Fibroblast of villous mesenchyme (primary cell): ENCODE measurements at regions not wholly inside any gene's neighbourhood (a gene's known extent, or its start where the extent isn't known, plus 50 kb on each side); places are given as distances from the start of the nearest gene placed in this dataset.
"Not testable (repeated sequence)": the region's sequence is repeated elsewhere in the genome, so short reads cannot be mapped to it uniquely, and the experiment has no call there.

ENCODE experiments used
- DNase-seq: peaks from one replicate; pipeline ENCODE4 v3.0.0-alpha.2; 2010; ENCODE audit warnings: low read depth
- H3K4me3 ChIP-seq: 2 replicates; pipeline ENCODE4 v1.5.1; 2011; ENCODE audit warnings: low read depth, mild to moderate bottlenecking, low read length
- TF ChIP-seq, protein P1 (sequence below): IDR thresholded peaks from 2 replicates; pipeline ENCODE4 v1.5.1; 2012; ENCODE audit warnings: low read depth, mild to moderate bottlenecking, low read length; ENCODE audit not compliant: insufficient read depth

DNA sequence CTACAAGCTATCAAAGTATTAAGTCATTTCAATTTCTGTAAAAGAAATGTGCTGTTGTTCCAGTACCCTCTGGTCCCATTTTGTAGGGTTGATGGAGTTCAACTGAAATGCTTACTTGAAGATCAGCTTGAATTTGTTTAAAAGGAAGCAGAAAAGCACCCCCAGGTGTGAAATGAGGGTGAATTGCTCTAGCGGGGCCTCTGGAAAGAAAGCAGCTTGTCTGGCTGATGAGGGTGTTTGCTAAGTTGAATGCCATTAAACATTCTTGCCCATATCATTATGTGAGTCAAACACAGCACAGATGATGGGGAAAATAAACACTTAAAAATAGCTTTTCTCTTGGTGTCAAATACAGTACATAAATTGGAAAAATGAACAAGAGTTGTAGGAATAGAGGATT lies 280.3 kb downstream of the RAB38 start:
- TF ChIP-seq, protein P1, sequence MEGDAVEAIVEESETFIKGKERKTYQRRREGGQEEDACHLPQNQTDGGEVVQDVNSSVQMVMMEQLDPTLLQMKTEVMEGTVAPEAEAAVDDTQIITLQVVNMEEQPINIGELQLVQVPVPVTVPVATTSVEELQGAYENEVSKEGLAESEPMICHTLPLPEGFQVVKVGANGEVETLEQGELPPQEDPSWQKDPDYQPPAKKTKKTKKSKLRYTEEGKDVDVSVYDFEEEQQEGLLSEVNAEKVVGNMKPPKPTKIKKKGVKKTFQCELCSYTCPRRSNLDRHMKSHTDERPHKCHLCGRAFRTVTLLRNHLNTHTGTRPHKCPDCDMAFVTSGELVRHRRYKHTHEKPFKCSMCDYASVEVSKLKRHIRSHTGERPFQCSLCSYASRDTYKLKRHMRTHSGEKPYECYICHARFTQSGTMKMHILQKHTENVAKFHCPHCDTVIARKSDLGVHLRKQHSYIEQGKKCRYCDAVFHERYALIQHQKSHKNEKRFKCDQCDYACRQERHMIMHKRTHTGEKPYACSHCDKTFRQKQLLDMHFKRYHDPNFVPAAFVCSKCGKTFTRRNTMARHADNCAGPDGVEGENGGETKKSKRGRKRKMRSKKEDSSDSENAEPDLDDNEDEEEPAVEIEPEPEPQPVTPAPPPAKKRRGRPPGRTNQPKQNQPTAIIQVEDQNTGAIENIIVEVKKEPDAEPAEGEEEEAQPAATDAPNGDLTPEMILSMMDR = no peak
- DNase-seq = no peak
- no peak overlapping the region for H3K4me3 ChIP-seq

DNA sequence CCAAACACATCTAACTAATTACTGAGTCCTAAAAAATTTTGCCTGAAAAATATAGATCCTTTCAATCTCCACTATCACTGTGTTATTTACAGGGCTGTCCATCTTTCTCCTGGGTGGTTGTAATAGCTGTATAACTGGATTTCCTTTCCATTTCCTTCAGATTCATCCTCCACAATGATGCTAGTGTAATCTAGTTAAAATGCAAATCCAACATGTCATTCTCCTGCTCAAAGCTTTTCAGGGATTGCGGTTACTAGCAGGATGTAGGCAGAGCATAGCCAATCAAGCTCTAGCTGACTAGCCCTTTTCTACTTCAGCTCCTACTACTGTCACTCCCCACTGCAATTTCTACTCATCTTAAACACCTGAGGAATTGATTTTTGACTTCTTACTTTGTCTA lies 283.0 kb downstream of the RAB38 start:
- H3K4me3 ChIP-seq = no peak overlapping the region
- TF ChIP-seq, protein P1 = no peak
- DNase-seq = no peak

DNA sequence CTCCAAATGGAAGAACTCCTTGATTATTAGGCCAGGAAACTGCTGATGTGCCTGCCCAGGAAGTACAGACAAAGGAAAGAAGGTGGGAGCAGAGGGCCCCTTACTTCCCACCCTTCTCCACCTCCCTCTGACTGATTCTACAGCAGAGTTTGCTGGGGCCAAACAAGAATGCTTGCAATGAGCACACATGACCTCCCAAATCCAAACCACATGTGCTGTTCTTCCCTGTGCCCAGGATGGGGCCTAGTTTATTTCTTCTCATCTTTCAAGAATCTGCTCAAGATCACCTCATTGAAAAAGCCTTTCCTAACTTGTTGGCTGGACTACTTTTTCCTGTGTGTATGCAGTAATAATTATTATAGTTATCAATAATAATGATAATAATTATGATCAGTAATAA lies 286.1 kb downstream of the RAB38 start:
- TF ChIP-seq, protein P1 = no peak
- no peak for DNase-seq
- no peak overlapping the region for H3K4me3 ChIP-seq

DNA sequence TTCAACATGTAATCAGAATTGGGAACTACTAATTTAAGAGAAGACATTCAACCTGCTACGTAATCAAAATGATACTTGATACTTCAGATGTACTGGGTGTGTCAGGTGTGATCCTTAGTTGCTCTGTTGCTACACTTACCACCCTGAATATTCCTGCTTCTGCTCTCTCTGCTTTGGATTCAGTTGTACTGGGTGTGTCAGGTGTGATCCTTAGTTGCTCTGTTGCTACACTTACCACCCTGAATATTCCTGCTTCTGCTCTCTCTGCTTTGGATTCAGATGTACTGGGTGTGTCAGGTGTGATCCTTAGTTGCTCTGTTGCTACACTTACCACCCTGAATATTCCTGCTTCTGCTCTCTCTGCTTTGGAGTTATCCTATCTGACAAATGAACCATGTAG lies 290.2 kb downstream of the RAB38 start:
- DNase-seq = not testable (repeated sequence)

DNA sequence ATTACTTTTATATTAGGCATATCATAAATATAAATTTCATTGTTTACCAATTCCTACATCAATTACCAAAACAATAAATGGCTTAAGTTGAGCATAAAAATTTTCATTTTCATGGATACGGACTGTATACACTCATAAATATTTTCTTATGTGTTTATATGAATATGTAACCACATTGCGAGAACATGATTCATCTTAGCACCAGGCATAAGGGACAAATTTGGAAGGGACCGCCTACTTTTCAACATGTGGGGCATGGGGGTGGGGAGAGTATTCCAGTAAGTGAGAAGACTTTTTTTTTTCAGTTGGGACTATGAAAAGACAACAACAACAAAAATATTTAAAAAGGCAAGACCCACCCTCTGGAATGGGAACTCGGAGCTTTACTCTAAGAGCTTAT lies 296.1 kb downstream of the RAB38 start:
- peak; percentile 21 for DNase-seq
- TF ChIP-seq, protein P1 = no peak
- no peak overlapping the region for H3K4me3 ChIP-seq

More for the DNA sequence above, 290.2 kb downstream of the RAB38 start:
- H3K4me3 ChIP-seq = not testable (repeated sequence)

DNA sequence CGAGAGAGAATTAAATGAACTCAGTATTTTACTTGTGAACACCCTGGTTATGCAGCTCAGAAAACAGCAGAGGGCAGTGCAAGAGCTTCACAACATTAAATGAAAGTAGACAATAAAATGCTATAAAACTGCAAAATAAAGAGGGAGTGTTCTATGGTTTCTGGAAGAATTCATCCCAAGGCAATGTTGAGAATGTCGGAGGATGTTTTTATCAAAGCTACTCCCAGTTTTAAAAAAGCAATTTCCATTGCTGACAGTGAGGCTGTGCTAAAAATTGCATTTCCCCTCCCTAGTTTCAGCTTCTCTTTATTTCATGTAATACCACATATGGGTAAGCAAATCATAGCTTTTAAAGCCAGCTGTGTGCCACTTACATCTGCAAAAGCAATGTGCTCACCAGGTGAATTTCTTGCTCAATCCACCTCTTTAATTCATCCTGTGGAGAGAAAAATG lies 296.8 kb downstream of the RAB38 start:
- H3K4me3 ChIP-seq = no peak overlapping the region
- peak; percentile 57 for DNase-seq
- TF ChIP-seq, protein P1 = peak; percentile 52

DNA sequence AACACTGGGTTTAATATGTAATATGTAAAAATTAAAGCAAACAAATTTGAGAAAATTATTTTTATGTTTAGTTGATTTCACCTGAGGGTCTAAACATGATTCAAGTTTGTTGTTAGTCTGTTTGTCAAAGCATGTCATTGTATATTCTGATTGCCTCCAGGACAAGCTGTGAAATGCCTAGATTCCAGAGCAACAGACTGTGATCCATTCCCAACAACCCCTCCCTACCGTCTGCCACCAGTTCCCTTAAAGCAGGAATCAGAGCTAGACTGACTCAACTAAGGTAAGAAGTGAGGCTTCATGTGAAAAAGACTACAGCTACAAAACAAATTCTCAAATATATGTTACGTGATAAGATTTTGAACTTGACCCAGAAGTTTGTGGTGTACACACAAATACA lies 304.2 kb downstream of the RAB38 start:
- H3K4me3 ChIP-seq = no peak overlapping the region
- no peak for DNase-seq
- TF ChIP-seq, protein P1 = no peak

DNA sequence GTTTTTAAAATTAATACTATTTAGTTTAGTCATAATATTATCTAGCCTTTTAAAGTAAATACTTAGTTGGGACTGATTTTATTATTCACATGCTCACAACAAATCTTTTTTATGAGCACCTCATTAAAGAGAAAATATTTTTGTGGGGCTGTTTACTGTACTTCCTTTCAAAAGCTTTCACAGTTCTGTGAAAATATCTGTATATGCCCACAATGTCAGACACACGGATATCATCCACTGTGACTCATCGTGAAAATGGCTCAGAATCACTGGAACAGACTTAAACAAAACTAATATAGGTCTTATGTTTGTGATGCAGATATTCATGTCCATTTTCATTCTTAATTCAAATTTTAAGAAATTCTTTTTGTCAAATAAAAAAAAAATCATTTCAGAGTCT lies 305.2 kb downstream of the RAB38 start:
- H3K4me3 ChIP-seq = no peak overlapping the region
- peak; percentile 29 for DNase-seq
- TF ChIP-seq, protein P1 = no peak
